IPS DF 19.7 (cell line): ENCODE measurements at regions not wholly inside any gene's neighbourhood (a gene's known extent, or its start where the extent isn't known, plus 50 kb on each side); places are given as distances from the start of the nearest gene placed in this dataset.
A peak's percentile ranks its signal among the peaks of the same experiment; 100 is the strongest.
"Not testable (repeated sequence)": the region's sequence is repeated elsewhere in the genome, so short reads cannot be mapped to it uniquely, and the experiment has no call there.

ENCODE experiments used
- DNase-seq: peaks from one replicate; pipeline ENCODE4 v3.0.0-alpha.2; 2013; ENCODE audit warnings: low read depth, low spot score

- DNase-seq = no peak
These were observed 464.9 kb downstream of the MFSD1 start for GRCh38 chr3:159266779-159267178.

GRCh38 chr3:159271799-159272512 lies 470.1 kb downstream of the MFSD1 start:
- no peak for DNase-seq

DNA sequence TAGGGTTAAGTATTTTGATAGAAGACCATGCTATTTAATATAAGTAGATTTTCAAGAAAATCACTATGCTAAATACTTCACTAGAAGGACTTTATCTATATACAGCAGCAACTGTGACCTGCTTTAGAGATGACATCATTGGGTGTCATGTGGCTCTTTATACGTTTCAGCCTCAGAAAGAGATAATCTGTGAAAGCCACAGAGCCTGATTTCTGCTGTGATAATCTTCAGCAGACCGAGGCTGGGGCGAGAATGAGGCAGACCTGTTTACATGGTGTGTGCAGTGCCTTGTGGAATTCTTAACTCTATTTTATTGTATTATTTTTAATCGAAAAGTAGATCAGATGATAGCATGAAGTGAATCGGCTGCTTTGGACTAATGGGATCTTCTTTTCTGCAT lies 471.2 kb downstream of the MFSD1 start:
- no peak for DNase-seq

- no peak for DNase-seq
These were observed 471.8 kb downstream of the MFSD1 start for GRCh38 chr3:159273608-159274007.

DNA sequence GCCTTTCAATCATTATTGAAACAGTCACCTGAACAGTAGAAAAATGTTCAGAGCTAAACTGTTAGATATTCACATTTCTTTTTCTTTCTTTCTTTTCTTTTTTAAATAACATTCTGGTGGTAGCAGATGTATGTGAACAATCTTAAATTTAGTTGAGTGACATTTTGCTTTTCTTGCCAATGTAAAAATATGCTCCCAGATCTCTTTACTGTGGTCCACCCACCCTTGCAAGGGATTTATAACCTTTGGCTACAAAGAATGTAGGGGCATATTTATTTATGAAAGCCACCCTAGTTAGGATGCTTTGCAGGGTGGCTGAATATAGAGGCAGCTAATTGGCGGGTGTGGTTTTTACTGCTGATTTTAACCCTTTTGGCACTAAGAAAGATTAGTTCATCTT lies 473.9 kb downstream of the MFSD1 start:
- no peak for DNase-seq

DNA sequence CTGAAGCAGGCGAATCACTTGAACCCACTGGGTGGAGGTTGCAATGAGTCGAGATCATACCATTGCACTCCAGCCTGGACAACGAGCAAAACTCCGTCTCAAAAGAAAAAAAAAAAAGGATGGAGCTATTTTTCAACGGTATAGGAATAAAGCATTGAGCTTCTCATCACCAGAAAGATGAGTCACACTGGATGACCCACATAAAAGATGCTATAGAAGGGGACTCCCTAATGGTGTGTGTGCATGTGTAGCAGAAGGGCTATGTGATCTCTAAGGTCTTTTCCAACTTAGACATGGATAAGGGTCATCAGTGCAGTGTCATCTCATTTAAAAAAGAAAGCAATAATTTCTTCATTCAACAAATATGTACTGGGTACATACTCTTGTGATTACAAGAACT lies 476.0 kb downstream of the MFSD1 start:
- no peak for DNase-seq

DNA sequence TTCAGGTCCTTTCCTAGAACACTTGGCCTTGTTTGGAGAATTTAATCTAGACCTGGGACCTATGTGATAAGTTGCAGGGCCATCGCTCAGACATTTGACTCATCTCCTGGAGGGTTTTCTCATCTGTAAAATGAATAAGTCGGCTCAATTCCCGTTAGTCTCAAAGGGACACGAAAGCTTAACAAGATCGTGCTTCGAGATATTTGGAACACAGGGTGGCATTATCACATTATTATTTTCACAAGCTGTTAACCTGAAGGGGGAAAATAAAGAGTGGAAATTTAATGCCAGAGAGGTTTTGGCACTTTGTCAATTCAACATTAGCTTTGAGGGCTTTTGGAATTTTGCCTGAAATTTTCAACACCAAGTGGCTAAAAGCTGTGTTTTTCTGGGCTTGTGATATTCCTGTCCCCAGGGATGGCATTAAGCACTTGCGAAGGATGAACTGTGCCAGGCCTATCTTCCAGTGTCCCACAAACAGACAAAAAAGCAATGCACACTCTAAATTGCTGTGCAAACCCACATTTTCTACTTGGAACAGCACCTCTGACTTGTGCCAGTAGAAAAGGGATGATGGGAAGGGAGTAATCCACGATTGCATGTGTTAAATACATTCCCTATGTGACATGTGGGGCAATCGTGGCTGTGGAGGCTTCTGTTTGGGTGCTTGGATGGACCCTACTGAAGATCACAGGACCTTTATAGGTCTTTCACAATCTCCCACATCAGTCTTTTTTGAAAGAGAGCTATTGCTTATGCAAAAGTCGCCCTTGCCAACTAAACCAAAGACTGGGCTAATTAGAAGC lies 478.7 kb downstream of the MFSD1 start:
- DNase-seq = no peak

- no peak for DNase-seq
These were observed 491.6 kb downstream of the MFSD1 start for GRCh38 chr3:159293493-159293892.

DNA sequence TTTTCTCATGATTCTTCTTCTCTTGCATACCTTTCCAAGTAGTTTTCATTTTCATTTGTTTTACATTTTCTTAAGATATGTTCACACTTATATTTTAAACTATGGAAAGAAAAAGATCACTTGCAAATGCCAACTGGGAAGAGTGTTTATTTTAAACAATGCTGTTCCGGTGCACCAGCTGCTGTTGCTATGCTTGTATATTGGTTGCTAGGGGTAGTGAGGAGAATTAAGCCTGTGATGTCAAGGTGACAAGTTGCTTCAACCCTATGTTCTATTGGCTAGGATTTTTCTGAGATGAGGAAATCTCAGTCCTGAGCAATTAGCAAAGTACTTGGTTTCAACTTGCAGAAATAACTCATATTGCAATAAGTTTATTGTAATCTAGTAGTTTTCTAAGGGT lies 500.1 kb downstream of the MFSD1 start:
- DNase-seq = no peak

DNA sequence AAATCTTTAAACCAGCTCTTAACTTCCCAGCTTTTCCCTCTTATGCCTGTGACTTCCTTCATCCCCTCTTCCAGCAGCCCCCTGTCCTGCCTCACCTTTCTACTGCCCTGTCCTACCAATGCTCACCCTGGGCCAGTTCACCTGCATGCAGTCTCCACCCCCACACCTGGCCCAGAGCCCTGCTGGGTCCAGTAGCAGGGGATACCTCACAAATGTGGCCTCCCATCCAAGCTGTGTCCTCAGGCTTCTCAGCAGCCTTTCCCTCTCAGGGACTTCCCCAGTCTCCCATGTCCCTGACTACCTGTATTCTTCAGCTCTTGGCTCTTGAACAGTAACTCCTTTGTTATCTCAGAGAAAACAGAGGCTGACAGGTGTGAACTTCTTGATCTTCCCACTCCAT lies 503.2 kb downstream of the MFSD1 start:
- no peak for DNase-seq

DNA sequence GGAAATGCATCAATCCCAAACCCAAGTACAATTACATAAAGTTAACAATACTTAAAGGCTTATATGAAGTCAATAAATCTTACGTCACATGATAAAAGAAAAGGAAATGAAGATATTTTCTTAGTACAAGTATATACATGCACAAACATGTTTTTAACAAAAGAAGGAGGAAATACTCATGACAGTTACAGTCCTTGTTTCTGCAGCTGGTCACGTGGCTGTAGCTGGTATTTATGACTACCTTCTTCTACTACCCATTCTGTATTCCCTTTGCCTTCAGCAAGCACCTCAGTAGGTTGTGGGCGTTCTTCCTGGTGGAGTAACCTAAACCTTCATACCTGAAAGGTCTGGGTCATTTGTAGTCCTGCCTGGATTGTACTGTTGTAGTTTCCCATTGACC lies 514.9 kb downstream of the MFSD1 start:
- DNase-seq = not testable (repeated sequence)

GRCh38 chr3:159319156-159319555 lies 517.3 kb downstream of the MFSD1 start:
- DNase-seq = no peak

DNA sequence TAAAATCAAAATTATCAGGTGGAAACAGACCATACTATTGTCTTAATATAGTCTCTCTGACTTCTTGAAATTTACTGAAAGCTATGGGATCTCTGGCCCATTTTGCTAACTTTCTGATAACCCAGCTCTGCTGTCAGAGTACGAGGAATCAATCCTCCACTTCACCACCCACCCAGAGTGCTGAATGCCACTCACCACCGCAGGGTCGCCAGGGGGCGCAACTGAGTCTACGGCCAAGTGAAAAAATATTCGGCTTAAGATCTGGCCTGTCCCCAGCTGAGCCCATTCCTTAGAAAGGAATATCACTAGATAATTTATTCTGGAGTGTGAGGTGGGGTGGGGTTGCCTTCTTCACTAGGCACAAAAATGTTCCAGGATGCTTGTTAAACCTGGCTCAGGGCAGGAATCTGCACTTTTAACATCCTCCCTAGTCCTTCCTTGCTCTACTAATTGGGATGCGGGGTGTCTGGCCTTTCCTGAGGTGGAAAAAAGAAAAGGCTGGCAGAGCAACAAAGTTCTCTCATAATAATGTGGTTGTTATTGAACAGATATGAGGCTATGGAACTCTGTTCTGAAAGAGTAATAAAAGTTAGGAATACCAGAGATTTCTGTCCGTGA lies 520.6 kb downstream of the MFSD1 start:
- DNase-seq = peak; percentile 17

DNA sequence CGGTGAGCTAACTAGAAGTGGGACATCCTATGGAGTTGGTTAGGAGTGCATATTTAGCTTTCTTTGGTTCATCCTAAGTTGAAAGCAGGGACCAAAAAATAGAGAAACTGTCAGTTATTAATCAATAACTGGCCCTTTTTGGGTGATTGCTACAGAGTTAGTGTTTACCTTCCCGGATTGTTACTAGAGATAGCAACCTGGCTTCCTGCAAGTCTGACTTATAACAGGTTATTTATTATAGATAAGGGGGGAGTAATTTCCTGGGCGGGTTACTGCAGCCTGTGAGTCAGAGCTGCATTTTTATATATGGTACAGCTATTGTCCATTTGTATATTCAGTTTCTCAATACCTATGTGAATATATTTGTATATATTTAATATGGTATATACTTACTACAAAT lies 522.0 kb downstream of the MFSD1 start:
- no peak for DNase-seq

- DNase-seq = no peak
These were observed 525.1 kb downstream of the MFSD1 start for GRCh38 chr3:159326998-159327397.

- no peak for DNase-seq
These were observed 530.8 kb downstream of the MFSD1 start for GRCh38 chr3:159332535-159333099.

GRCh38 chr3:159339131-159339530 lies 537.3 kb downstream of the MFSD1 start:
- no peak for DNase-seq

- DNase-seq = no peak
These were observed 539.1 kb downstream of the MFSD1 start for GRCh38 chr3:159340877-159341500.

DNA sequence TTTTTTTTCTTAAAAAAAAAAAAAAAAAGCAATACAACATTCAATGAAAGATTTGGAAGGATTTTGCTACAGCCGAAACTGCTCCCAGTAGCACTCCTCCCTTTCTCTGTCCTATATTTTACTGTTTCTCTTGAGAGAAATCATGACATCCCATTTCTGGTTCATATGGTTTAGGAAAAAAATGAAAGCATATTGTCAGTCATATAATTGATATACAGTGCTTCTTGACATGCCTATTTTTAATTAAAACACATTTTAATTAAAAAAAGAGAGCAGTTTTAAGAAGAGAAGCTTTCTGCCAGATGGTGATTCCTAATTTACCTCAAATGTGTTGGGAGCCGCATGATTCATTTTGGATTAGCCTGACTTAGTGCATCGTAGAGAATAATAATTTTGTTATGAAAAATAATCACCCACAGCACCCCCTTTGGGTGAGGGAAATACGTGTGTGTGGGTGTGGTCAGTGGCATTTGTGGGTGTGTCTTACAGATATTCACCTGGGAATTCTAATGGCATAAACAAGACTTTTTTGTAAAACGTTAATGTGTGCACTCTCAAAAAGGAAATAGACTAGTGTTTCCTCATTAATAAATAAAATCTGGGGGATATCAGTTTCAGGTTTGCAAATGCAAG lies 544.5 kb downstream of the MFSD1 start:
- no peak for DNase-seq

DNA sequence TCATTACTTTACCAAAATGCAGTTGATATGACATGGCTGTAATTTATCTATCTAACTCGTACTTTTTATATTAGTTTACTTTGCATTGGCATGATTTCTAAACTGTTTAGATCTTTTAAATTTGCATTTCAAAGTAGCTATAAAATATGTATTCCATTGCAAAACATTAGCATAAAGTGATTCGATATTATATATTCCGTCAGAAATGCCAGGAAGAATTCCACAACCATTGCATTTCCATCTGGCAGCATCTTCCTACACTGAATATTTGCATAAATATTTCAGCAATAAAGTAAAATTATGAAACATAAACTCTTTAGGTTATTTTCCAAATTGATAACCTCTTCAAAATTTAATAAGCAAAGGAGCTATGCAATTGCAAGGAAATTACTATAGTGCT lies 546.6 kb downstream of the MFSD1 start:
- no peak for DNase-seq

GRCh38 chr3:159356606-159357005 lies 554.8 kb downstream of the MFSD1 start:
- no peak for DNase-seq

GRCh38 chr3:159364511-159364910 lies 562.7 kb downstream of the MFSD1 start:
- DNase-seq = no peak
